WTC11 (cell line): ENCODE measurements at regions not wholly inside any gene's neighbourhood (a gene's known extent, or its start where the extent isn't known, plus 50 kb on each side); places are given as distances from the start of the nearest gene placed in this dataset.
"Not testable (repeated sequence)": the region's sequence is repeated elsewhere in the genome, so short reads cannot be mapped to it uniquely, and the experiment has no call there.

Source experiments
- ATAC-seq: fragments of 200-7000 bp; cut with Tn5 transposase; 2 replicates; pipeline ENCODE4 v1.10.0; 2021; ENCODE audit warnings: mild to moderate bottlenecking, moderate library complexity
- CTCF ChIA-PET: fragments of 300-600 bp; sonication (Branson Sonifier 250); formaldehyde crosslinking; loops from one replicate; lab custom pipeline; 2021; ENCODE audit warnings: antibody characterized with exemption; lab: Charles Lee
- POLR2A ChIA-PET: fragments of 350-600 bp; sonication (Branson Sonifier 250); formaldehyde crosslinking; loops from one replicate; lab custom pipeline; 2021; ENCODE audit warnings: antibody characterized with exemption; lab: Charles Lee
- DNase-seq: peaks from one replicate; pipeline ENCODE4 v3.0.0; 2021; ENCODE audit warnings: low spot score
- H3K27ac Mint-ChIP-seq: 2 replicates; pipeline ENCODE4 v1.8.0; 2021; ENCODE audit warnings: mixed read lengths
- H3K27me3 Mint-ChIP-seq: 2 replicates; pipeline ENCODE4 v1.8.0; 2021; ENCODE audit warnings: low read depth, mild to moderate bottlenecking, moderate library complexity, mixed read lengths
- H3K36me3 Mint-ChIP-seq: 2 replicates; pipeline ENCODE4 v1.8.0; 2021; ENCODE audit warnings: mixed read lengths
- H3K4me1 Mint-ChIP-seq: 2 replicates; pipeline ENCODE4 v1.8.0; 2022; ENCODE audit warnings: mixed read lengths
- H3K4me3 Mint-ChIP-seq: 2 replicates; pipeline ENCODE4 v1.8.0; 2021; ENCODE audit warnings: mild to moderate bottlenecking, moderate library complexity, mixed read lengths
- H3K9me3 Mint-ChIP-seq: 2 replicates; pipeline ENCODE4 v1.8.0; 2021; ENCODE audit warnings: mixed read lengths
- CREB1 ChIP-seq: sonication (generic); formaldehyde crosslinking; IDR thresholded peaks from 2 replicates; pipeline ENCODE4 v1.8.0; 2023; ENCODE audit warnings: mild to moderate bottlenecking, missing genetic modification reagents
- ESRRA ChIP-seq: sonication (generic); formaldehyde crosslinking; IDR thresholded peaks from 2 replicates; pipeline ENCODE4 v1.8.1; 2022; ENCODE audit warnings: mild to moderate bottlenecking, missing genetic modification reagents, borderline replicate concordance
- ETV6 ChIP-seq: sonication (generic); formaldehyde crosslinking; IDR thresholded peaks from 2 replicates; pipeline ENCODE4 v1.8.1; 2022; ENCODE audit warnings: mild to moderate bottlenecking, missing genetic modification reagents
- GRHL2 ChIP-seq: fragments of 250-450 bp; sonication (Bioruptor Pico); IDR thresholded peaks from 2 replicates; pipeline ENCODE4 v1.8.0; 2022; ENCODE audit warnings: mild to moderate bottlenecking, moderate library complexity; ENCODE audit not compliant: insufficient replicate concordance, severe bottlenecking
- IRF2 ChIP-seq: sonication (generic); formaldehyde crosslinking; IDR thresholded peaks from 2 replicates; pipeline ENCODE4 v1.8.0; 2022; ENCODE audit warnings: low read depth, missing genetic modification reagents, borderline replicate concordance
- KAT7 ChIP-seq: sonication (generic); formaldehyde crosslinking; IDR thresholded peaks from 2 replicates; pipeline ENCODE4 v1.8.1; 2023; ENCODE audit warnings: missing genetic modification reagents, mild to moderate bottlenecking, borderline replicate concordance
- NR1H2 ChIP-seq: sonication (generic); formaldehyde crosslinking; IDR thresholded peaks from 2 replicates; pipeline ENCODE4 v1.9.0; 2021; ENCODE audit warnings: mild to moderate bottlenecking, moderate library complexity, missing genetic modification reagents
- SP1 ChIP-seq: sonication (generic); formaldehyde crosslinking; conservative IDR thresholded peaks from 2 replicates; pipeline ENCODE4 v1.8.1; 2022; ENCODE audit warnings: missing genetic modification reagents
- TP53 ChIP-seq: sonication (generic); formaldehyde crosslinking; IDR thresholded peaks from 2 replicates; pipeline ENCODE4 v1.8.1; 2023; ENCODE audit warnings: mild to moderate bottlenecking, missing genetic modification reagents
- ZNF219 ChIP-seq: sonication (generic); formaldehyde crosslinking; IDR thresholded peaks from 2 replicates; pipeline ENCODE4 v1.8.0; 2023; ENCODE audit warnings: missing genetic modification reagents, mild to moderate bottlenecking, borderline replicate concordance
- ZNF317 ChIP-seq: sonication (generic); formaldehyde crosslinking; IDR thresholded peaks from 2 replicates; pipeline ENCODE4 v1.8.1; 2023; ENCODE audit warnings: low read depth, mild to moderate bottlenecking, moderate library complexity, missing genetic modification reagents, borderline replicate concordance
- ZNF416 ChIP-seq: fragments of 250-450 bp; sonication (Bioruptor Pico); IDR thresholded peaks from 2 replicates; pipeline ENCODE4 v1.9.0; 2021; ENCODE audit warnings: mild to moderate bottlenecking, inconsistent platforms
- TF ChIP-seq, protein P1 (sequence below): sonication (generic); formaldehyde crosslinking; IDR thresholded peaks from 2 replicates; pipeline ENCODE4 v1.8.0; 2023; ENCODE audit warnings: missing genetic modification reagents, mild to moderate bottlenecking, borderline replicate concordance
- TF ChIP-seq, protein P2 (sequence below): sonication (generic); formaldehyde crosslinking; IDR thresholded peaks from 2 replicates; pipeline ENCODE4 v1.8.0; 2022; ENCODE audit warnings: mild to moderate bottlenecking, missing genetic modification reagents
- TF ChIP-seq, protein P3 (sequence below): fragments of 250-450 bp; sonication (Bioruptor Pico); IDR thresholded peaks from 2 replicates; pipeline ENCODE4 v1.8.0; 2021; ENCODE audit warnings: mild to moderate bottlenecking
- TF ChIP-seq, protein P4 (sequence below): sonication (generic); formaldehyde crosslinking; IDR thresholded peaks from 2 replicates; pipeline ENCODE4 v1.8.0; 2022; ENCODE audit warnings: missing genetic modification reagents
- TF ChIP-seq, protein P5 (sequence below): fragments of 250-450 bp; sonication (Bioruptor Pico); IDR thresholded peaks from 2 replicates; pipeline ENCODE4 v1.9.0; 2021; ENCODE audit warnings: mild to moderate bottlenecking

- ATAC-seq: no peak
- H3K36me3 Mint-ChIP-seq: peaks cover 19% of the 10 kb centered on the region
- peaks cover 26% of the 10 kb centered on the region for H3K9me3 Mint-ChIP-seq
- CTCF ChIA-PET: no interaction called here
- POLR2A ChIA-PET: no interaction called here
- no peak overlapping the region for H3K4me3 Mint-ChIP-seq
- H3K27me3 Mint-ChIP-seq: no peaks in the 10 kb centered on the region; the same call in none of the 2 replicates
- H3K27ac Mint-ChIP-seq: no peak overlapping the region
- no peaks in the 10 kb centered on the region for H3K4me1 Mint-ChIP-seq
- no peak for TF ChIP-seq NR1H2
- TF ChIP-seq, all 79 proteins: peak for 0
- DNase-seq: no peak
Measured at GRCh38 chr2:208782097-208782496, 375.5 kb downstream of the PTH2R start.

- ChIA-PET POLR2A (no interaction called here), CTCF (no interaction called here)
- no peaks in the 10 kb centered on the region; the same call in none of the 2 replicates for H3K27me3 Mint-ChIP-seq
- peaks cover 19% of the 10 kb centered on the region for H3K36me3 Mint-ChIP-seq
- ATAC-seq (no peak), DNase-seq (no peak)
- H3K27ac Mint-ChIP-seq: no peak overlapping the region
- peaks cover 31% of the 10 kb centered on the region for H3K9me3 Mint-ChIP-seq
- no peak overlapping the region for H3K4me3 Mint-ChIP-seq
- no peaks in the 10 kb centered on the region for H3K4me1 Mint-ChIP-seq
- no peak for TF ChIP-seq SP1 (CRISPR knock-in tag)
- TF ChIP-seq, protein P1, sequence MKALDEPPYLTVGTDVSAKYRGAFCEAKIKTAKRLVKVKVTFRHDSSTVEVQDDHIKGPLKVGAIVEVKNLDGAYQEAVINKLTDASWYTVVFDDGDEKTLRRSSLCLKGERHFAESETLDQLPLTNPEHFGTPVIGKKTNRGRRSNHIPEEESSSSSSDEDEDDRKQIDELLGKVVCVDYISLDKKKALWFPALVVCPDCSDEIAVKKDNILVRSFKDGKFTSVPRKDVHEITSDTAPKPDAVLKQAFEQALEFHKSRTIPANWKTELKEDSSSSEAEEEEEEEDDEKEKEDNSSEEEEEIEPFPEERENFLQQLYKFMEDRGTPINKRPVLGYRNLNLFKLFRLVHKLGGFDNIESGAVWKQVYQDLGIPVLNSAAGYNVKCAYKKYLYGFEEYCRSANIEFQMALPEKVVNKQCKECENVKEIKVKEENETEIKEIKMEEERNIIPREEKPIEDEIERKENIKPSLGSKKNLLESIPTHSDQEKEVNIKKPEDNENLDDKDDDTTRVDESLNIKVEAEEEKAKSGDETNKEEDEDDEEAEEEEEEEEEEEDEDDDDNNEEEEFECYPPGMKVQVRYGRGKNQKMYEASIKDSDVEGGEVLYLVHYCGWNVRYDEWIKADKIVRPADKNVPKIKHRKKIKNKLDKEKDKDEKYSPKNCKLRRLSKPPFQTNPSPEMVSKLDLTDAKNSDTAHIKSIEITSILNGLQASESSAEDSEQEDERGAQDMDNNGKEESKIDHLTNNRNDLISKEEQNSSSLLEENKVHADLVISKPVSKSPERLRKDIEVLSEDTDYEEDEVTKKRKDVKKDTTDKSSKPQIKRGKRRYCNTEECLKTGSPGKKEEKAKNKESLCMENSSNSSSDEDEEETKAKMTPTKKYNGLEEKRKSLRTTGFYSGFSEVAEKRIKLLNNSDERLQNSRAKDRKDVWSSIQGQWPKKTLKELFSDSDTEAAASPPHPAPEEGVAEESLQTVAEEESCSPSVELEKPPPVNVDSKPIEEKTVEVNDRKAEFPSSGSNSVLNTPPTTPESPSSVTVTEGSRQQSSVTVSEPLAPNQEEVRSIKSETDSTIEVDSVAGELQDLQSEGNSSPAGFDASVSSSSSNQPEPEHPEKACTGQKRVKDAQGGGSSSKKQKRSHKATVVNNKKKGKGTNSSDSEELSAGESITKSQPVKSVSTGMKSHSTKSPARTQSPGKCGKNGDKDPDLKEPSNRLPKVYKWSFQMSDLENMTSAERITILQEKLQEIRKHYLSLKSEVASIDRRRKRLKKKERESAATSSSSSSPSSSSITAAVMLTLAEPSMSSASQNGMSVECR (CRISPR knock-in tag): no peak
- TF ChIP-seq, protein P2, sequence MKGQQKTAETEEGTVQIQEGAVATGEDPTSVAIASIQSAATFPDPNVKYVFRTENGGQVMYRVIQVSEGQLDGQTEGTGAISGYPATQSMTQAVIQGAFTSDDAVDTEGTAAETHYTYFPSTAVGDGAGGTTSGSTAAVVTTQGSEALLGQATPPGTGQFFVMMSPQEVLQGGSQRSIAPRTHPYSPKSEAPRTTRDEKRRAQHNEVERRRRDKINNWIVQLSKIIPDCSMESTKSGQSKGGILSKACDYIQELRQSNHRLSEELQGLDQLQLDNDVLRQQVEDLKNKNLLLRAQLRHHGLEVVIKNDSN (CRISPR knock-in tag): no peak
- TF ChIP-seq CREB1 (CRISPR knock-in tag): no peak
- TF ChIP-seq ESRRA (CRISPR knock-in tag): no peak
- no peak for TF ChIP-seq ZNF219
- no peak for TF ChIP-seq GRHL2 (CRISPR knock-in tag)
- TF ChIP-seq ETV6 (CRISPR knock-in tag): no peak
- TF ChIP-seq, protein P3, sequence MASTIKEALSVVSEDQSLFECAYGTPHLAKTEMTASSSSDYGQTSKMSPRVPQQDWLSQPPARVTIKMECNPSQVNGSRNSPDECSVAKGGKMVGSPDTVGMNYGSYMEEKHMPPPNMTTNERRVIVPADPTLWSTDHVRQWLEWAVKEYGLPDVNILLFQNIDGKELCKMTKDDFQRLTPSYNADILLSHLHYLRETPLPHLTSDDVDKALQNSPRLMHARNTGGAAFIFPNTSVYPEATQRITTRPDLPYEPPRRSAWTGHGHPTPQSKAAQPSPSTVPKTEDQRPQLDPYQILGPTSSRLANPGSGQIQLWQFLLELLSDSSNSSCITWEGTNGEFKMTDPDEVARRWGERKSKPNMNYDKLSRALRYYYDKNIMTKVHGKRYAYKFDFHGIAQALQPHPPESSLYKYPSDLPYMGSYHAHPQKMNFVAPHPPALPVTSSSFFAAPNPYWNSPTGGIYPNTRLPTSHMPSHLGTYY: no peak
- TF ChIP-seq IRF2 (CRISPR knock-in tag): no peak
- TF ChIP-seq, protein P4, sequence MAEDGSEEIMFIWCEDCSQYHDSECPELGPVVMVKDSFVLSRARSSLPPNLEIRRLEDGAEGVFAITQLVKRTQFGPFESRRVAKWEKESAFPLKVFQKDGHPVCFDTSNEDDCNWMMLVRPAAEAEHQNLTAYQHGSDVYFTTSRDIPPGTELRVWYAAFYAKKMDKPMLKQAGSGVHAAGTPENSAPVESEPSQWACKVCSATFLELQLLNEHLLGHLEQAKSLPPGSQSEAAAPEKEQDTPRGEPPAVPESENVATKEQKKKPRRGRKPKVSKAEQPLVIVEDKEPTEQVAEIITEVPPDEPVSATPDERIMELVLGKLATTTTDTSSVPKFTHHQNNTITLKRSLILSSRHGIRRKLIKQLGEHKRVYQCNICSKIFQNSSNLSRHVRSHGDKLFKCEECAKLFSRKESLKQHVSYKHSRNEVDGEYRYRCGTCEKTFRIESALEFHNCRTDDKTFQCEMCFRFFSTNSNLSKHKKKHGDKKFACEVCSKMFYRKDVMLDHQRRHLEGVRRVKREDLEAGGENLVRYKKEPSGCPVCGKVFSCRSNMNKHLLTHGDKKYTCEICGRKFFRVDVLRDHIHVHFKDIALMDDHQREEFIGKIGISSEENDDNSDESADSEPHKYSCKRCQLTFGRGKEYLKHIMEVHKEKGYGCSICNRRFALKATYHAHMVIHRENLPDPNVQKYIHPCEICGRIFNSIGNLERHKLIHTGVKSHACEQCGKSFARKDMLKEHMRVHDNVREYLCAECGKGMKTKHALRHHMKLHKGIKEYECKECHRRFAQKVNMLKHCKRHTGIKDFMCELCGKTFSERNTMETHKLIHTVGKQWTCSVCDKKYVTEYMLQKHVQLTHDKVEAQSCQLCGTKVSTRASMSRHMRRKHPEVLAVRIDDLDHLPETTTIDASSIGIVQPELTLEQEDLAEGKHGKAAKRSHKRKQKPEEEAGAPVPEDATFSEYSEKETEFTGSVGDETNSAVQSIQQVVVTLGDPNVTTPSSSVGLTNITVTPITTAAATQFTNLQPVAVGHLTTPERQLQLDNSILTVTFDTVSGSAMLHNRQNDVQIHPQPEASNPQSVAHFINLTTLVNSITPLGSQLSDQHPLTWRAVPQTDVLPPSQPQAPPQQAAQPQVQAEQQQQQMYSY: no peak
- no peak for TF ChIP-seq TP53 (CRISPR knock-in tag)
- no peak for TF ChIP-seq ZNF416 (CRISPR knock-in tag)
- TF ChIP-seq ZNF317 (CRISPR knock-in tag): no peak
- TF ChIP-seq, protein P5, sequence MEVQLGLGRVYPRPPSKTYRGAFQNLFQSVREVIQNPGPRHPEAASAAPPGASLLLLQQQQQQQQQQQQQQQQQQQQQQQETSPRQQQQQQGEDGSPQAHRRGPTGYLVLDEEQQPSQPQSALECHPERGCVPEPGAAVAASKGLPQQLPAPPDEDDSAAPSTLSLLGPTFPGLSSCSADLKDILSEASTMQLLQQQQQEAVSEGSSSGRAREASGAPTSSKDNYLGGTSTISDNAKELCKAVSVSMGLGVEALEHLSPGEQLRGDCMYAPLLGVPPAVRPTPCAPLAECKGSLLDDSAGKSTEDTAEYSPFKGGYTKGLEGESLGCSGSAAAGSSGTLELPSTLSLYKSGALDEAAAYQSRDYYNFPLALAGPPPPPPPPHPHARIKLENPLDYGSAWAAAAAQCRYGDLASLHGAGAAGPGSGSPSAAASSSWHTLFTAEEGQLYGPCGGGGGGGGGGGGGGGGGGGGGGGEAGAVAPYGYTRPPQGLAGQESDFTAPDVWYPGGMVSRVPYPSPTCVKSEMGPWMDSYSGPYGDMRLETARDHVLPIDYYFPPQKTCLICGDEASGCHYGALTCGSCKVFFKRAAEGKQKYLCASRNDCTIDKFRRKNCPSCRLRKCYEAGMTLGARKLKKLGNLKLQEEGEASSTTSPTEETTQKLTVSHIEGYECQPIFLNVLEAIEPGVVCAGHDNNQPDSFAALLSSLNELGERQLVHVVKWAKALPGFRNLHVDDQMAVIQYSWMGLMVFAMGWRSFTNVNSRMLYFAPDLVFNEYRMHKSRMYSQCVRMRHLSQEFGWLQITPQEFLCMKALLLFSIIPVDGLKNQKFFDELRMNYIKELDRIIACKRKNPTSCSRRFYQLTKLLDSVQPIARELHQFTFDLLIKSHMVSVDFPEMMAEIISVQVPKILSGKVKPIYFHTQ (CRISPR knock-in tag): no peak
- no peak for TF ChIP-seq KAT7
Measured at GRCh38 chr2:208783184-208783583, 376.6 kb downstream of the PTH2R start.

- DNase-seq, ATAC-seq, CTCF ChIA-PET, H3K4me1 Mint-ChIP-seq, H3K27ac Mint-ChIP-seq, POLR2A ChIA-PET, H3K4me3 Mint-ChIP-seq, H3K27me3 Mint-ChIP-seq: not testable (repeated sequence)
- H3K36me3 Mint-ChIP-seq: peaks cover 22% of the 10 kb centered on the region
- H3K9me3 Mint-ChIP-seq: peaks cover 42% of the 10 kb centered on the region
Measured at GRCh38 chr2:208784774-208785173, 378.2 kb downstream of the PTH2R start.
